A673 (cell line): ENCODE measurements at regions not wholly inside any gene's neighbourhood (a gene's known extent, or its start where the extent isn't known, plus 50 kb on each side); places are given as distances from the start of the nearest gene placed in this dataset.

Experiments
- BruUV-seq: library from RNA; stranded (reverse); fragments of 400-500 nt; replicated peaks from 2 replicates; lab custom pipeline; 2021; lab: Mats Ljungman, UMichigan
- CTCF ChIA-PET: fragments of 300-600 bp; sonication (Branson Sonifier 250); formaldehyde crosslinking; loops from one replicate; lab custom pipeline; 2022; ENCODE audit warnings: antibody characterized with exemption; lab: Charles Lee
- POLR2A ChIA-PET: fragments of 300-600 bp; sonication (Branson Sonifier 250); formaldehyde crosslinking; loops from one replicate; lab custom pipeline; 2022; ENCODE audit warnings: antibody characterized with exemption; ENCODE audit not compliant: low non-redundant PET; lab: Charles Lee
- DNase-seq: peaks from one replicate; pipeline ENCODE4 v3.0.0-alpha.2; 2015; ENCODE audit warnings: low spot score
- H3K27ac ChIP-seq: fragments of 200-600 bp; sonication (generic); 2 replicates; pipeline ENCODE4 v1.5.1; 2016; ENCODE audit warnings: mixed run types, low read depth, mild to moderate bottlenecking, mixed read lengths, antibody characterized with exemption, low read length; ENCODE audit not compliant: poor library complexity, severe bottlenecking
- H3K27me3 ChIP-seq: fragments of 200-600 bp; sonication (generic); replicated peaks from 2 replicates; pipeline ENCODE4 v1.6.1; 2017; ENCODE audit warnings: mixed run types, low read depth, mild to moderate bottlenecking, mixed read lengths, antibody characterized with exemption, low read length; ENCODE audit not compliant: insufficient read depth, poor library complexity
- H3K36me3 ChIP-seq: fragments of 200-600 bp; sonication (generic); 2 replicates; pipeline ENCODE4 v1.6.1; 2016; ENCODE audit warnings: mixed run types, mild to moderate bottlenecking, mixed read lengths, antibody characterized with exemption, low read length; ENCODE audit not compliant: insufficient read depth, poor library complexity, severe bottlenecking
- H3K4me1 ChIP-seq: fragments of 200-600 bp; sonication (generic); 2 replicates; pipeline ENCODE4 v1.6.1; 2017; ENCODE audit warnings: mixed run types, mild to moderate bottlenecking, mixed read lengths, antibody characterized with exemption, low read length; ENCODE audit not compliant: insufficient read depth, poor library complexity, severe bottlenecking
- H3K4me3 ChIP-seq: fragments of 200-600 bp; sonication (generic); 2 replicates; pipeline ENCODE4 v1.5.1; 2016; ENCODE audit warnings: low read depth, mixed run types, mild to moderate bottlenecking, mixed read lengths, low read length; ENCODE audit not compliant: poor library complexity, severe bottlenecking
- H3K9me3 ChIP-seq: fragments of 200-600 bp; sonication (generic); 2 replicates; pipeline ENCODE4 v1.6.1; 2016; ENCODE audit warnings: mixed run types, low read depth, mild to moderate bottlenecking, mixed read lengths, antibody characterized with exemption, low read length; ENCODE audit not compliant: poor library complexity, severe bottlenecking
- CTCF ChIP-seq: fragments of 300-800, 200-600 bp; sonication (generic); conservative IDR thresholded peaks from 2 replicates; pipeline ENCODE4 v1.5.1; 2017; ENCODE audit warnings: low read depth, mild to moderate bottlenecking, antibody characterized with exemption, low read length, moderate library complexity, mixed read lengths
- EZH2 ChIP-seq: fragments of 200-600 bp; sonication (generic); IDR thresholded peaks from 2 replicates; pipeline ENCODE4 v1.6.1; 2017; ENCODE audit warnings: borderline replicate concordance, low read depth, mild to moderate bottlenecking, mixed read lengths, antibody characterized with exemption, low read length; ENCODE audit not compliant: poor library complexity, severe bottlenecking
- intact Hi-C: fragments of 100-400 bp; cut with micrococcal nuclease; formaldehyde crosslinking; loops from one replicate; pipeline ENCODE4 v1.10.0; 2022; ENCODE audit not compliant: unreplicated experiment

GRCh38 chr18:38895560-38895959 is 1330.0 kb upstream of the CELF4 start:
- CTCF ChIA-PET, result no interaction called here
- no peaks in the 10 kb centered on the region for H3K36me3 ChIP-seq
- H3K4me1 ChIP-seq, result no peaks in the 10 kb centered on the region
- intact Hi-C loops, result no loop called here
- TF ChIP-seq EZH2, result no peak
- TF ChIP-seq CTCF, result no peak
- no peak overlapping the region for H3K27ac ChIP-seq
- H3K4me3 ChIP-seq, result no peak overlapping the region
- H3K9me3 ChIP-seq, result no peaks in the 10 kb centered on the region
- POLR2A ChIA-PET, result no interaction called here
- no peaks in the 10 kb centered on the region for H3K27me3 ChIP-seq
- DNase-seq, result no peak
- BruUV-seq, result no TSS peak

- no peak overlapping the region for H3K4me3 ChIP-seq
- CTCF ChIA-PET, result no interaction called here
- H3K4me1 ChIP-seq, result no peaks in the 10 kb centered on the region
- intact Hi-C loops, result no loop called here
- no TSS peak for BruUV-seq
- no peaks in the 10 kb centered on the region for H3K9me3 ChIP-seq
- H3K27ac ChIP-seq, result no peak overlapping the region
- no peaks in the 10 kb centered on the region for H3K36me3 ChIP-seq
- H3K27me3 ChIP-seq, result no peaks in the 10 kb centered on the region
- POLR2A ChIA-PET, result no interaction called here
- no peak for DNase-seq
- no peak for TF ChIP-seq EZH2
- no peak for TF ChIP-seq CTCF
These were observed 1322.0 kb upstream of the CELF4 start for GRCh38 chr18:38887671-38888020.

GRCh38 chr18:38886861-38887670 is 1321.5 kb upstream of the CELF4 start:
- Histone ChIP-seq H3K4me3 (no peak overlapping the region), H3K27ac (no peak overlapping the region), H3K9me3 (no peaks in the 10 kb centered on the region), H3K36me3 (no peaks in the 10 kb centered on the region), H3K4me1 (no peaks in the 10 kb centered on the region), H3K27me3 (no peaks in the 10 kb centered on the region)
- intact Hi-C loops, result no loop called here
- no peak for DNase-seq
- CTCF ChIA-PET, result no interaction called here
- TF ChIP-seq EZH2 (no peak), CTCF (no peak)
- BruUV-seq, result no TSS peak
- POLR2A ChIA-PET, result no interaction called here
